ENCODE measurements at regions not wholly inside any gene's neighbourhood (a gene's known extent, or its start where the extent isn't known, plus 50 kb on each side); places are given as distances from the start of the nearest gene placed in this dataset.

DNA sequence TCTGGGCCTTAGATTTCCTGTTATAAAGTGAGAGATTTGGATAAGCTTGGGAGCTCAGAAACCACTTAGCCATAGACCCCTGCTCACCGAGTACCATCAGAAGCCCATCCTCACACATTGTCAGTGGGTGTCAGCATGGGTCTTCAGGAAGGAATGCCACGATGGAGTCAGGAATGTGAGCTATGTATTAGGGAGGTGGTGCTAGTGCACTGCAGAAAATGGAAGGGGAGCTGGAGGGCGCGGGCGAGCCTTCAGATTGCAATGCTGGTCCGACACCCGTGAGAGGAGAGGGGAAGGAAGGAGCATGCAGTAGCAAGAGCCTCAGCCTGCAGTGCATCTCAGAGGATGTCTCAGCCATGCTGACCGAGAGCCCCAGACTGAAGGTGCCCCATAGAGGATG is 294.5 kb downstream of the FOXL1 start:
- Histone ChIP-seq H3K36me3 (no peaks in the 10 kb centered on the region), H3K27ac (no peak overlapping the region), H3K27me3 (peaks cover 0 to 45% of the 10 kb centered on the region in 2 donors), H3K4me1 (no peaks in the 10 kb centered on the region), H3K4me3 (no peak overlapping the region), H3K9me3 (no peaks in the 10 kb centered on the region)
- TF ChIP-seq, protein P1, sequence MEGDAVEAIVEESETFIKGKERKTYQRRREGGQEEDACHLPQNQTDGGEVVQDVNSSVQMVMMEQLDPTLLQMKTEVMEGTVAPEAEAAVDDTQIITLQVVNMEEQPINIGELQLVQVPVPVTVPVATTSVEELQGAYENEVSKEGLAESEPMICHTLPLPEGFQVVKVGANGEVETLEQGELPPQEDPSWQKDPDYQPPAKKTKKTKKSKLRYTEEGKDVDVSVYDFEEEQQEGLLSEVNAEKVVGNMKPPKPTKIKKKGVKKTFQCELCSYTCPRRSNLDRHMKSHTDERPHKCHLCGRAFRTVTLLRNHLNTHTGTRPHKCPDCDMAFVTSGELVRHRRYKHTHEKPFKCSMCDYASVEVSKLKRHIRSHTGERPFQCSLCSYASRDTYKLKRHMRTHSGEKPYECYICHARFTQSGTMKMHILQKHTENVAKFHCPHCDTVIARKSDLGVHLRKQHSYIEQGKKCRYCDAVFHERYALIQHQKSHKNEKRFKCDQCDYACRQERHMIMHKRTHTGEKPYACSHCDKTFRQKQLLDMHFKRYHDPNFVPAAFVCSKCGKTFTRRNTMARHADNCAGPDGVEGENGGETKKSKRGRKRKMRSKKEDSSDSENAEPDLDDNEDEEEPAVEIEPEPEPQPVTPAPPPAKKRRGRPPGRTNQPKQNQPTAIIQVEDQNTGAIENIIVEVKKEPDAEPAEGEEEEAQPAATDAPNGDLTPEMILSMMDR (IDR thresholded peaks at IDR 0.05), result no peak
- intact Hi-C loops (cut with DNase I), result no loop called here
- DNase-seq (no peak), ATAC-seq (no peak)

GRCh38 chr16:86874141-86874540 is 295.8 kb downstream of the FOXL1 start:
- TF ChIP-seq, protein P1 (IDR thresholded peaks at IDR 0.05), result peak; percentile 11 to 48
- H3K4me3 ChIP-seq, result no peak overlapping the region
- H3K27me3 ChIP-seq, result peaks cover 10 to 55% of the 10 kb centered on the region in 2 donors
- H3K36me3 ChIP-seq, result no peaks in the 10 kb centered on the region
- no peak overlapping the region for H3K27ac ChIP-seq
- DNase-seq, result no peak
- intact Hi-C loops (cut with DNase I), result no loop called here
- H3K9me3 ChIP-seq, result no peaks in the 10 kb centered on the region
- peak; percentile 55 for ATAC-seq
- H3K4me1 ChIP-seq, result no peaks in the 10 kb centered on the region

DNA sequence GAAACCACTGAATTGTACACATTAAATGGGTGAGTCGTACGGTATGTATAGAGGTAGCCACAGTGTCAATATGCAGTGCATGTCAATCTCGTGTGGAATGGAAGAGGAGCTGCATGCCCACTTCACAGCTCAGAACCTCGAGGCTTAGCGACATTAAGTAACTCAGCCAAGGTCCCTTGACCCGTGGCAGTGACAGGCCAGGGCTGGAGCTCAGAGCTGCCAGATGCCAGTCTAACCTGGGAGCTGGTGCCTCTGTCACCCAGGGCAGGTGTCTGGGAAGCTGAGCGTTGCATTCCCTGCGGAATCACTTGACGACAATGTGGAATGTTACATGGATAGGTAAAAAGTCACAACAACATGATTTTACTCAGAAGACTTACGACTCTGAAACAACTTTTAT is 298.1 kb downstream of the FOXL1 start:
- Histone ChIP-seq H3K4me1 (no peaks in the 10 kb centered on the region), H3K27ac (no peak overlapping the region), H3K27me3 (peaks cover 10 to 68% of the 10 kb centered on the region in 2 donors), H3K4me3 (no peak overlapping the region), H3K9me3 (no peaks in the 10 kb centered on the region), H3K36me3 (no peaks in the 10 kb centered on the region)
- no peak for ATAC-seq
- no peak for DNase-seq
- intact Hi-C loops (cut with DNase I), result no loop called here
- TF ChIP-seq, protein P1 (IDR thresholded peaks at IDR 0.05), result no peak

DNA sequence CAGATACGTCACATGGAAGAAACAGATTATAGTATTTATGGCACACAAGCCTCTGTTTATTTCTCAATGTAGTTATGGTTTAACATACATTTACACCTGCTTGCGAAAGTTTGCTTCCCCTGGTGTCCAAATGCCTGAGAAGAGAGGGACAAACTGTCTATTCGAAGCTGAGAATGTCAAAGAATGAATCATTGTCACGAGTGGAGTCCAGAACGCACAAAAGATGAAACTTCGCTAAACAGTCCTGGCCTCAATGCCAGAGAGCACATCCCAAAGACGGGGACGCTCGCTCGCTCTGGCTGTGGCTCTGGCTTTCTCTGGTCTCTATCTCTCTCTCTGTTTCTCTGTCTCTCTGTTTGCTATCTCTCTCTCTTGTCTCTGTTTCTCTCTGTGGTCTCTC is 298.8 kb downstream of the FOXL1 start:
- no peaks in the 10 kb centered on the region for H3K9me3 ChIP-seq
- intact Hi-C loops (cut with DNase I), result no loop called here
- TF ChIP-seq, protein P1 (IDR thresholded peaks at IDR 0.05), result no peak
- peaks cover 10 to 74% of the 10 kb centered on the region in 2 donors for H3K27me3 ChIP-seq
- H3K36me3 ChIP-seq, result no peaks in the 10 kb centered on the region
- no peak for DNase-seq
- no peak overlapping the region for H3K4me3 ChIP-seq
- no peaks in the 10 kb centered on the region for H3K4me1 ChIP-seq
- H3K27ac ChIP-seq, result no peak overlapping the region
- ATAC-seq, result no peak

DNA sequence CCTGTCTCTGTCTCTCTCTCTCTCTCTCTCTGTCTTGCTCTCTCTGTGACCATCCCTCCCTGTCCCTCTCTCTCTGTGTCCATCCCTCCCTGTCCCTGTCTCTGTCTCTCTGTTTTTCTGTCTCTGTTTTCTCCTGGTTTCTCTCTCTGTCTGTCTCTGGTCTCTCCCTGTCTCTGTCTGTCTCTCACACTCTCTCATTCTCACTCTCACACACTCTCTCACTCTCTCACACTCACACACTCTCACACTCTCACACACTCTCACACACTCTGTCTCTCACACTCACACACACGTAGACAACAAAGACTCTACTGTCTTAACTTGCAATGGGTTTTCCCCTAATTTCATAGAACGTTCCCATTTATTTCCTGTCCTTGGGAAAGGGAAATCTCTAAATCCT is 299.5 kb downstream of the FOXL1 start:
- H3K9me3 ChIP-seq, result no peaks in the 10 kb centered on the region
- no peak for DNase-seq
- peaks cover 10 to 81% of the 10 kb centered on the region in 2 donors for H3K27me3 ChIP-seq
- no peaks in the 10 kb centered on the region for H3K36me3 ChIP-seq
- TF ChIP-seq, protein P1 (IDR thresholded peaks at IDR 0.05), result no peak
- no peak overlapping the region for H3K27ac ChIP-seq
- intact Hi-C loops (cut with DNase I), result no loop called here
- no peak overlapping the region for H3K4me3 ChIP-seq
- H3K4me1 ChIP-seq, result no peaks in the 10 kb centered on the region
- ATAC-seq, result no peak
